ENCODE measurements at regions not wholly inside any gene's neighbourhood (a gene's known extent, or its start where the extent isn't known, plus 50 kb on each side); places are given as distances from the start of the nearest gene placed in this dataset.

DNA sequence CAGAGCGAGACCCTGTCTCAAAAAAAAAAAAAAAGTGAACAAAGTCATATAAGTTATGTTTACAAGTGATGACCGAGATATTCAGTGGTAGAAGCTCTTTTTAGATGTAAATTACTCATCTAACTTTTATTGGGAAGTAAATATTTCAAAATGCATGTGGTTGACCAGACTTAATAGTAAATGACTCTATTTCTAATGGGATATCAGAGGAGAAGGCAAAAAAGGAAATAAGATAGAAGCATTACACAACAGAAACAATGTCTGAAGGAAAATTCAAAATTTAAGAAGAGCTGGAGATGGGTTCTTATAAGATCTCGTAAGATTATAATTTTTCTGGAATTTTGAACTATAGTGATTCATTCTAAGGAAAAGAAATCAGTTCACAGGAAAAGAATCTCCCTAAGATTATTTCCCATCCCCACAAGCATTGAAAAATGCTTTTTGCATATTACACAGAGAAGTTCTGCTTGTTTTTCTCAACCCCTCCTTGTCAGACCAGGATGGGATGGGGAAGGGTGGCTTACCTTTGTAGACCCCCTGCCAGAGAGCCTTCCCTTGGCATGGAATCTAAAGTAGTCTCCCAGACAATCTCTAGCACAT is 63.1 kb upstream of the STK38L start:
- DNase-seq: no peak

- no peak for DNase-seq
These were observed 60.7 kb upstream of the STK38L start for GRCh38 chr12:27183342-27183741.

- DNase-seq: peak; percentile 42
These were observed 58.7 kb upstream of the STK38L start for GRCh38 chr12:27185234-27186021.

- no peak for DNase-seq
These were observed 57.9 kb upstream of the STK38L start for GRCh38 chr12:27186022-27186839.

DNA sequence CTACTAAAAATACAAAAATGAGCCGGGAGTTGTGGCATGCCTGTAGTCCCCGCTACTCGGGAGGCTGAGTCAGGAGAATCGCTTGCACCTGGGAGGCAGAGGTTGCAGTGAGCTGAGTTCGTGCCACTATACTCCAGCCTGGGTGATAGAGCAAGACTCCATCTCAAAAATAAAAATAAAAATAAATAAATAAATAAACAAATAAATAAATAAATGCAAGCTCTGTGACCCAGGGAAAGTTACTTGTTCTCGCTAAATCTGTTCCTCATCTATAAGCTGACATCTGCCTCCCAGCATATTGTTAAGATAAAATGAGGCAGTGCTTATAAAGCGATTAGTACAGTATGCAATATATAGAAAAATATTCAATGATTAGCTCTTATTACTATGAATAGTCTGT is 56.4 kb upstream of the STK38L start:
- DNase-seq: no peak

- DNase-seq: no peak
These were observed 53.3 kb upstream of the STK38L start for GRCh38 chr12:27190761-27191160.

DNA sequence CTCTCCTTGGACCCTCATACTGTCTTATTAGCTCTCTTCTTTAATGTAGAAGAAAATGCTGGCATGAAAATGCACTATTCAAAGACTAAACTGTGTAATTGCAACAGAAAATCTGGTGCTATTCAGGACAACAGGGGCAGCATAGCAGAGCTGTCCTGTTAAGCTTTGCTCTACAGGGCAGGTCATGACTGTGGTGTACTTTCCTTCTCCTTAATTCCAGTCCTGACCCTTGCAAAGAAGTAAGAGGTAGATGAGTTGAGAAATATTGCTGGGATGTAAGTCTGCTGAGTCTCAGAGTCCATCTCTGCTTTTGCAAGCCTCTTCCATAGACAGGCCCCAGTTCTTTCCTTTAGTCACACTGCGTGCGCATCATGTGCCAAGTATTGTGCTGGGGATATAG is 52.6 kb upstream of the STK38L start:
- no peak for DNase-seq

DNA sequence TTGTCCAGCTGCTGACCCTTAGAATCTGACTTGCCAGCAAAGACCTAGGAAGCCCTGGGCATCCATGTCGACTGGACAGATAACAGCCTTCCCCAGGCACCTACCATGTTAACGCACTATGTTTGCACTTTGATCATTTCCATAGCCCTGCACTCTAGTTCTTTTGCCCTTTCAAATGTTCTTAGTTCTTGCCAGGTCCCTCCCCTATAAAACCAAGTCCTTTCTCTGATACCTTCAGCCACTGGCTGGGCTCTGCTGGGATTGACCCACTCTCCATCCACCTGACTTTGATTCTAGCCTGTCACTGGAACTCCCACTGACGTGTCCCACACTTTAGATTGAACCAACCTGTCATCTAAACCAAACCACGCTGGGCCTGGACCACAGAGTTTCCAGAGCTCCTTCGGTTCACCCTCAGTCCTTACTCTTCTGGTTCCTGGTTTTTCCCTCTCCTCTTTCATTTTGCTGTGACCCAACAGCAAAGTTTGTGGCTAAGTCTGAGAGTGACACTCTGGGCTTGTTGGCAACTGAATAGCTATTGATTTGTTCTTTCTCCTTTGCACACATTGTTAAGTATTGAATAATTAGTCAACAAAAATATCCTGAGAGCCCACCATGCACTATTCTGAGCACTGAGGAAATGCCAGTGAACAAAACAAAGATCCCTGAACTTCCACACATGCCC is 51.8 kb upstream of the STK38L start:
- no peak for DNase-seq

DNA sequence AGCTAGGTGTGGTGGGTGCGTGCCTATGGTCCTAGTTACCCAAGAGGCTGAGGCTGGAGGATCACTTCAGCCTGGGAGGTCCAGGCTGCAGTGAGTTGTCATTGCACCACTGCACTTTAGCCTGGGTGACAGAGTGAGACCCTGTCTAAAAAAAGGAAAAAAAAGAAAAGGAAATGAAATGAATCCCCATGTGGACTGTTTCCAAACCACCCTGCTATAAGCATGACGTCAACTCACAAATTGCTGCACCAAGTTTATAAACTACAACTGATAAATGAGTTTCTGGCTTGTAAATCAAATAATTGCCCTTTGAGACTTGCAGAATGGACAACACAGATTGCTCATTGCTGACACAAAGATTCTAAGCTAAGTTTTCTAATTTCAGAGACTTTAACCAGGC is 51.0 kb upstream of the STK38L start:
- DNase-seq: no peak

DNA sequence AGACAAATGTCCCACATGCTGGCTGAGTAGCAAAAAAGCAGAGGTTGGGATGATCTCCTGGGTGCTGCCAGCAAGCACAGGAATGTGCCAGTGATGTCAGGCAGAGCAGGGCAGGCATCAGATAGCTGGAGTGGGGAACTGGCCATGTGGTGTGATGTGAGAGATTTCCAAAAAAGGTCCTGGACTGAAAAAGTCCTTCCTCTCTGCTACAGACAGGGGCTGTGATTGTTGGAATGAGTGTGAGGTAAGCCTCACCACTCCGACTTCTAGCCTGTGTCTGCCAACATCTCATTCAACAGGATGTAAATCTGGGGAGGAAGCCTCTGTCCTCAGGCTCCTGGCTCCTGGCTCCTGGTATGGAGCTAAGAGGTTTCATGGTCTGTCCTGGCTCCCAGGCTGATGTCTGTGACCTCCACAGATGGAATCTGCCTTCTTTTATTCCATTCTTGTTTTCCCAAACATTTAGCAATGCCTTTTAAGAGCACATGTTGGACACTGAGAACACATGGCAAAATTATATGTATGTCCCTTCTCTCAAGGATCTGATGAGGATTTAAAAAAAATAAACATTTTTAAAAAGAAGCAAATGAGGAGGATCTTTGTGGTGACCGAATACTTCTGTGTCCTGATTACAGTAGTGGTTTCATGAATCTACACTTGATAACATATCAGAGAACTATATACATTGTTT is 50.1 kb upstream of the STK38L start:
- no peak for DNase-seq
